PC-3 (cell line): ENCODE measurements at regions not wholly inside any gene's neighbourhood (a gene's known extent, or its start where the extent isn't known, plus 50 kb on each side); places are given as distances from the start of the nearest gene placed in this dataset.

Experiments used
- EZH2phosphoT487 ChIP-seq: fragments of 300-600 bp; sonication (generic); IDR thresholded peaks from 2 replicates; pipeline ENCODE4 v1.6.1; 2018; ENCODE audit warnings: mild to moderate bottlenecking, antibody characterized with exemption, low read length, borderline replicate concordance
- TF ChIP-seq, protein P1 (sequence below): fragments of 300-600 bp; sonication (generic); conservative IDR thresholded peaks from 2 replicates; pipeline ENCODE4 v1.5.1; 2017; ENCODE audit warnings: antibody characterized with exemption, low read depth, mild to moderate bottlenecking, low read length

DNA sequence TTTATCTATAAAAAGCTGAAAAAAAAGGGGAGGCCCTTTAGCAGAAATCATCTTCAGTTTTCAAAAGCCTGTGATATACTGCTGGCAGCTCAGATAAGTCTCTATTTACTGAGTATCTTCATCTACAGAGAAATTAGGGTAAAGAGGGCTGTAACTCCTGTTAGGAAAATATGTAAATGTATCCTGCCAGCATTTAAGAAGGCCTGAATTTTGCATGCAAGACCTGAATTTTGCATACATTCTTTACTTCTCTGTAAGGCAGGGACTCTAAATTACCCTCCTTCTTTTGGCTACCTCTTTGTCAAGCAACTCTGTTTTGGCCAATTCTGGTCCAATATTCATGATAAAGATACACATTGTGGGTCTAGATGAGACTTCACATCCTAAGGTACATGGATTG lies 150.6 kb upstream of the SPACA1 start:
- no peak for TF ChIP-seq EZH2phosphoT487
- TF ChIP-seq, protein P1, sequence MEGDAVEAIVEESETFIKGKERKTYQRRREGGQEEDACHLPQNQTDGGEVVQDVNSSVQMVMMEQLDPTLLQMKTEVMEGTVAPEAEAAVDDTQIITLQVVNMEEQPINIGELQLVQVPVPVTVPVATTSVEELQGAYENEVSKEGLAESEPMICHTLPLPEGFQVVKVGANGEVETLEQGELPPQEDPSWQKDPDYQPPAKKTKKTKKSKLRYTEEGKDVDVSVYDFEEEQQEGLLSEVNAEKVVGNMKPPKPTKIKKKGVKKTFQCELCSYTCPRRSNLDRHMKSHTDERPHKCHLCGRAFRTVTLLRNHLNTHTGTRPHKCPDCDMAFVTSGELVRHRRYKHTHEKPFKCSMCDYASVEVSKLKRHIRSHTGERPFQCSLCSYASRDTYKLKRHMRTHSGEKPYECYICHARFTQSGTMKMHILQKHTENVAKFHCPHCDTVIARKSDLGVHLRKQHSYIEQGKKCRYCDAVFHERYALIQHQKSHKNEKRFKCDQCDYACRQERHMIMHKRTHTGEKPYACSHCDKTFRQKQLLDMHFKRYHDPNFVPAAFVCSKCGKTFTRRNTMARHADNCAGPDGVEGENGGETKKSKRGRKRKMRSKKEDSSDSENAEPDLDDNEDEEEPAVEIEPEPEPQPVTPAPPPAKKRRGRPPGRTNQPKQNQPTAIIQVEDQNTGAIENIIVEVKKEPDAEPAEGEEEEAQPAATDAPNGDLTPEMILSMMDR: no peak
